Pancreas (tissue), 10 donors: ENCODE measurements at regions not wholly inside any gene's neighbourhood (a gene's known extent, or its start where the extent isn't known, plus 50 kb on each side); places are given as distances from the start of the nearest gene placed in this dataset.

Source experiments
- ATAC-seq, 4 donors: fragments of 200-7000 bp; cut with Tn5 transposase; one replicate each; pipeline versions ENCODE4 v1.8.0 to v1.9.1; 2020; ENCODE audit warnings: mild to moderate bottlenecking in 4 of 4, moderate library complexity in 4 of 4
- DNase-seq, 6 donors: peaks; one replicate each; pipeline ENCODE4 v3.0.0-alpha.2; 2020
- FAIRE-seq: peaks from 2 replicates; lab custom pipeline; 2012; peaks lifted over from hg19 to GRCh38; lab: Jason Lieb, UNC
- H3K27ac ChIP-seq, 4 donors: fragments of 200-600 bp; sonication (generic); 1 replicate in 3 of 4; 2 replicates in 1 of 4; pipeline versions ENCODE4 v1.5.0 to v1.8.0; 2020
- H3K27me3 ChIP-seq, 4 donors: fragments of 200-600 bp; one replicate each; pipeline ENCODE4 v1.8.0; 2021
- H3K36me3 ChIP-seq, 3 donors: fragments of 200-600 bp; sonication (generic) in 1 of 3; one replicate each; pipeline versions ENCODE4 v1.5.0 to v1.8.0; 2020 to 2021
- H3K4me1 ChIP-seq, 3 donors: fragments of 200-600 bp; one replicate each; pipeline ENCODE4 v1.8.0; 2021
- H3K4me3 ChIP-seq, 4 donors: fragments of 200-600 bp; sonication (generic) in 2 of 4; one replicate each; pipeline versions ENCODE4 v1.5.0 to v1.8.0; 2020 to 2021
- H3K9me3 ChIP-seq, 4 donors: fragments of 200-600 bp; one replicate each; pipeline ENCODE4 v1.8.0; 2021
- WGBS, 2 donors: extraction: QIAGEN DNeasy Blood & Tissue Kit; methylation state at CpG; one replicate each; pipeline ENCODE4 v1.1.7; 2013; 5-methylcytosine and 5-hydroxymethylcytosine counted together
- intact Hi-C, 3 donors: fragments of 100-400 bp; cut with DNase I; formaldehyde crosslinking; loops; one replicate each; pipeline versions ENCODE4 v1.11.1 to v1.14.2; 2022
- TF ChIP-seq, protein P1 (sequence below), 4 donors: fragments of 200-600 bp; sonication (generic) in 3 of 4; IDR thresholded peaks; one replicate each; pipeline versions ENCODE4 v1.5.0 to v1.8.0; 2021; ENCODE audit warnings: antibody characterized with exemption in 4 of 4
- donor health status: healthy with polysubstance abuse.
- donor health status: DM: no; HTN: no; CAD: no; lungs with moderate emphysema.
- donor health status: DM: no; HTN: no; CAD: no.
- donor health status: control.
- donor health status: control.
- donor health status: Bipolar disorder and iron deficiency.
- donor health status: DM: yes; HTN: yes; CAD: no.
- donor health status: DM: no; HTN: no; CAD: no.
- donor health status: DM: no; HTN: no; CAD: no.
- donor health status: DM: yes; HTN: yes; CAD: no.

DNA sequence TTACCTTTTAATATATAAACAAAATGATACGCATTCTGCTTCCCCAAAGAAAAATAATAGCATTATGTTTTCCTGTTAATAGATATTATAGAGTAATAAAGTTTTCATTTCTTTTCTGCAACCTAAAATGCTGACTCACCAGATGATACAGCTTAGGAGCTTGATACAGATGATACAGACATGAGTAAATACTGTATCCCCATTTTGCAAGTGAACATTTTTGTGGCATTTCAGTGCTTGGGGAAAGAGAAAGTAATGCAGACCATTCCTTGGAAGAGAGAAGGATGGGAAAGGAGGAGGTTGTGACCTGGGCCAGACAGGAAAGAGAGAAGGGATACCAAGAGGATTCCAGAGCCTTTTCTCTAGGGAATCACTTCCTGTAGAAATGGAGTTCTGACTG, 97.5 kb upstream of the FSHR start:
- Histone ChIP-seq H3K9me3 (no peaks in the 10 kb centered on the region), H3K27me3 (no peaks in the 10 kb centered on the region), H3K27ac (no peak overlapping the region), H3K4me3 (no peak overlapping the region), H3K4me1 (no peaks in the 10 kb centered on the region), H3K36me3 (no peaks in the 10 kb centered on the region)
- DNase-seq (no peak), FAIRE-seq (no peak), ATAC-seq (no peak)
- TF ChIP-seq, protein P1, sequence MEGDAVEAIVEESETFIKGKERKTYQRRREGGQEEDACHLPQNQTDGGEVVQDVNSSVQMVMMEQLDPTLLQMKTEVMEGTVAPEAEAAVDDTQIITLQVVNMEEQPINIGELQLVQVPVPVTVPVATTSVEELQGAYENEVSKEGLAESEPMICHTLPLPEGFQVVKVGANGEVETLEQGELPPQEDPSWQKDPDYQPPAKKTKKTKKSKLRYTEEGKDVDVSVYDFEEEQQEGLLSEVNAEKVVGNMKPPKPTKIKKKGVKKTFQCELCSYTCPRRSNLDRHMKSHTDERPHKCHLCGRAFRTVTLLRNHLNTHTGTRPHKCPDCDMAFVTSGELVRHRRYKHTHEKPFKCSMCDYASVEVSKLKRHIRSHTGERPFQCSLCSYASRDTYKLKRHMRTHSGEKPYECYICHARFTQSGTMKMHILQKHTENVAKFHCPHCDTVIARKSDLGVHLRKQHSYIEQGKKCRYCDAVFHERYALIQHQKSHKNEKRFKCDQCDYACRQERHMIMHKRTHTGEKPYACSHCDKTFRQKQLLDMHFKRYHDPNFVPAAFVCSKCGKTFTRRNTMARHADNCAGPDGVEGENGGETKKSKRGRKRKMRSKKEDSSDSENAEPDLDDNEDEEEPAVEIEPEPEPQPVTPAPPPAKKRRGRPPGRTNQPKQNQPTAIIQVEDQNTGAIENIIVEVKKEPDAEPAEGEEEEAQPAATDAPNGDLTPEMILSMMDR (IDR thresholded peaks at IDR 0.05): no peak
- intact Hi-C loops: no loop called here
- WGBS, 2 donors: 87 to 90% methylated on average over 1 of the region's 1 CpG

DNA sequence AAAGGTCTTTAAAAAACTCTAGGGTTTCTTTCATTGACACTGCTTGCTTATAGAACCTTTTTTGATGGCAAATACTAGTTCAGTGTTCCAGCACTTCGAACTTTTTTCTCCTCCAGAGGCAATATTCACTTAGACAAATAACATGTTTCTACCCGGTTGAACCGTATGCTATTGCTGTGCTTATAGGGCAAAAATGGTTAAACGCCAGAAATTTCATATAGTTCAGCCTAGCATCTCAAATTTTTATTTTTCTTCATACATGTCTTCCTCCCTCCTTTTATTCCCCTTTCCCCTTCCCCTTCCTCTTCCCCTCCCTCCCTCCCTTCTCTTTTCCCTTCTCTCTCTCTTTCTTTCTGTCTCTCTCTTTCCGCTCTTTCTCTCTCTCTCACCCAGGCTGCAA, 96.9 kb upstream of the FSHR start:
- Histone ChIP-seq H3K27me3 (no peaks in the 10 kb centered on the region), H3K9me3 (no peaks in the 10 kb centered on the region), H3K4me3 (no peak overlapping the region), H3K4me1 (no peaks in the 10 kb centered on the region), H3K36me3 (no peaks in the 10 kb centered on the region), H3K27ac (no peak overlapping the region)
- TF ChIP-seq, protein P1 (IDR thresholded peaks at IDR 0.05): no peak
- no peak for ATAC-seq
- 49 to 62% methylated on average over 5 of the region's 5 CpGs for WGBS, 2 donors
- DNase-seq: no peak
- no peak for FAIRE-seq
- intact Hi-C loops: no loop called here

DNA sequence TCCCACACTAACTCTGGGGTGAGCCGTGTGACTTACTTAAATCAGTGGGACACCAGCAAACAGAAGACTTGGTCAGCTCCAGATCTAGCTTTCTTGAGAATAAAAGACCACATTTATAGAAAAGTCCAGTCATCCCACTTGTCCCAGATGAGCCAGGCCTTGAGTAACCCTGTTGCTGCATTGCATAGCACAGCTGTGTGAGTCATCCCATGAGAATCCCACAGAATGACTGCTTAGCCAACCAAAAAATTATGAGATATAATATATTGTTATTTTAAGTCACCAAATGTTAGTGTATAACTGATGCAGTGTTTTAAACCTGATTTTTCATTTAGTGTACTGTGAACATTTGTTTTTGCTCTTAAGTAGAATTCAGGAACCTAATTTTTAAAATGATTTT, 94.2 kb upstream of the FSHR start:
- no peaks in the 10 kb centered on the region for H3K4me1 ChIP-seq
- H3K9me3 ChIP-seq: no peaks in the 10 kb centered on the region
- H3K36me3 ChIP-seq: no peaks in the 10 kb centered on the region
- no peak for FAIRE-seq
- no peak for DNase-seq
- intact Hi-C loops: no loop called here
- ATAC-seq: peak in 2 of 4 donors; percentile 61 to 65
- TF ChIP-seq, protein P1 (IDR thresholded peaks at IDR 0.05): no peak
- H3K27me3 ChIP-seq: no peaks in the 10 kb centered on the region
- no peak overlapping the region for H3K27ac ChIP-seq
- WGBS, 2 donors: 66 to 85% methylated on average over 1 of the region's 1 CpG
- no peak overlapping the region for H3K4me3 ChIP-seq

DNA sequence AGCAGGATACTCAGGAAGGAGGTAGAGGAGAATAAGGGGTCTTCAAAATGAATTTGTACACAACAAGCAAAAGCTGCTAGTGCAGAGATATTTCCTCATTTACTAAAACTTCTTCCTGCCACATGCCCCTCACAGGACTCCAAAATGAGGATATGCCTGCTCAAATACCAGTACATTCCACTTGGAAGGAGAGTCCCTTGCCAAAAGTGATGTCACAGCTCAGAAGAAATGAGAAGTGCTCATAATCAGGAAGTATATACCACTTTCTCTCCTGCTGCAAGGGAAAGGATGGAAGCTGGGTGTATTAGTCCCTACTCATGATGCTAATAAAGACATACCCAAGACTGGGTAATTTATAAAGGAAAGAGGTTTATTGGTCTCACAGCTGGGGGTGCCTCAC, 87.7 kb upstream of the FSHR start:
- FAIRE-seq: no peak
- H3K9me3 ChIP-seq: no peaks in the 10 kb centered on the region
- TF ChIP-seq, protein P1 (IDR thresholded peaks at IDR 0.05): no peak
- no peaks in the 10 kb centered on the region for H3K4me1 ChIP-seq
- DNase-seq: no peak
- H3K36me3 ChIP-seq: no peaks in the 10 kb centered on the region
- intact Hi-C loops: no loop called here
- ATAC-seq: no peak
- no peak overlapping the region for H3K4me3 ChIP-seq
- no peak overlapping the region for H3K27ac ChIP-seq
- H3K27me3 ChIP-seq: no peaks in the 10 kb centered on the region

DNA sequence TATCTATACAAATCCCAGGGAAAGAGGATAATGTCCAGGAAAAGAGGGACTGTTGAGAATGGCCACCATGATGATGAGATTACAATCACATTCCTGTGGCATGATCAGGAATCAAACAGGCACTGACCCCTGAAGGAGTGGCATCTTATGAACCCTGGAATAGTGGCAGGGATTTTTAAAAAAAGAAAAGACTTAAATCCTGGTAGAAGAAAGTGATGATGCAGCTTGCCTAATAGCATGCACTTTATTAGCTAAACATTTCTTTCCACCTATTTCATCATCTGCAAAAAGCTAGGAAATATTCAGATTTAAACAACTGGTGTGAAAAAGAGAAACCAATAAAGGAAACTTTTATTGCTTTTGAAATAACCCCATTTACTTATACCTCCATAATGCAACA, 87.2 kb upstream of the FSHR start:
- intact Hi-C loops: no loop called here

More for the DNA sequence above, 87.2 kb upstream of the FSHR start:
- Histone ChIP-seq H3K36me3 (no peaks in the 10 kb centered on the region), H3K4me1 (no peaks in the 10 kb centered on the region), H3K27ac (no peak overlapping the region), H3K9me3 (no peaks in the 10 kb centered on the region), H3K27me3 (no peaks in the 10 kb centered on the region), H3K4me3 (no peak overlapping the region)
- TF ChIP-seq, protein P1 (IDR thresholded peaks at IDR 0.05): no peak
- ATAC-seq (no peak), DNase-seq (no peak), FAIRE-seq (no peak)
